IPS DF 19.7 (cell line): ENCODE measurements at regions not wholly inside any gene's neighbourhood (a gene's known extent, or its start where the extent isn't known, plus 50 kb on each side); places are given as distances from the start of the nearest gene placed in this dataset.
"Not testable (repeated sequence)": the region's sequence is repeated elsewhere in the genome, so short reads cannot be mapped to it uniquely, and the experiment has no call there.

Source experiments
- DNase-seq: peaks from one replicate; pipeline ENCODE4 v3.0.0-alpha.2; 2013; ENCODE audit warnings: low read depth, low spot score

GRCh38 chr5:92937396-92937795, 643.6 kb downstream of the NR2F1-AS1 start:
- not testable (repeated sequence) for DNase-seq

DNA sequence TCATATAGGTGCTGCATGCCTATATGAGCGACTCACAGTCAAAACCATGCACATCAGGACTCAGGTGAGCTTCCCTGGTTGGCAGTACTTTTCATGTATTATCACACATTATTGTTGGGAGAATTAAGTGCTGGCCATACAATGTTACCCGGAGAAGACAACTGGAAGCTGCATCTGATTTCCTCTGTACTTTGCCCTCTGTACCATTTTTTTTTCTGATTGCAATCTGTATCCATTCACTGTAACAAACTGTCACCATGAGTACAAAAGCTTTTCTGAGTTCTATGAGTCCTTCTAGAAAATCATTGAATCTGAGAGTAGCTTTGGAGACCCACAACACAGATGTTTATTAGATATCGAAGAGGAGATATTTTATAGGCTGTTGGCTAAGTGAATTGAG, 651.0 kb downstream of the NR2F1-AS1 start:
- DNase-seq, result no peak

- DNase-seq, result no peak
Observed at GRCh38 chr5:92927291-92927778, 653.7 kb downstream of the NR2F1-AS1 start.

- DNase-seq, result no peak
Observed at GRCh38 chr5:92923885-92924284, 657.1 kb downstream of the NR2F1-AS1 start.

DNA sequence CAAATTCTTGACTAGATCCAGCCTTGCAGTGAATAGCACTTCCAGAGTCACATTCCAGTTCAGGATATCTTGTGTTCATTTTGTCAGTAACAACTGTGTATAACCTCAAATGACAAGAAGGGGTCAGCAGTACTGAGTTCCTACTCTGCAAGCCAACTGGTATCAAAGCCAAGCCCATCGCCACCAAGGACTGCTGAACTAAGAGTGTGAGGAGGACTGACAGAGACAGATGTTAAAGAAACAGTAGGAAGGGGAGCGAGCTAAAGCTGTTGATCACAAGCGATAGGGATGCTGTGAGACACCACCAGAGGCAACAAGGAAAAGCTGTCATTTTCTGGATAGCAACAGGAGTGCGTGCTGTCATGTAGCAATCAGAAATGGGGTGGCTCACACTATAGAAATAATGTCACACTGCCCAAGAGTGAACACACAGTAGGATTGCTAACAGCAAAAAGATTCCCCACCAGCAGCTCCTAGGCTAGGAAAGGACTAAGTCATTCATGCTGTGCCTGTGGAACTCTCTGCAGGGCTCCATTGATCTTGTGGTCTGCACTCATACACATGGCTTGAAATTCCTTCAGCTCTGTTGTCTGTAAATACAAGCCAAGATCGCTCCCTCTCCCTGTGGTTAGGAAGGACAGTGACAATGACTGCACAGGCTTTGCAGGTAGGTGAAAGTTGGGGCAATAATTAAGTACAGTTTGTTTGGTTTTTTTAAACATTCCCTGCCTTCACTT, 658.6 kb downstream of the NR2F1-AS1 start:
- DNase-seq, result no peak

GRCh38 chr5:92917044-92917443, 664.0 kb downstream of the NR2F1-AS1 start:
- no peak for DNase-seq

DNA sequence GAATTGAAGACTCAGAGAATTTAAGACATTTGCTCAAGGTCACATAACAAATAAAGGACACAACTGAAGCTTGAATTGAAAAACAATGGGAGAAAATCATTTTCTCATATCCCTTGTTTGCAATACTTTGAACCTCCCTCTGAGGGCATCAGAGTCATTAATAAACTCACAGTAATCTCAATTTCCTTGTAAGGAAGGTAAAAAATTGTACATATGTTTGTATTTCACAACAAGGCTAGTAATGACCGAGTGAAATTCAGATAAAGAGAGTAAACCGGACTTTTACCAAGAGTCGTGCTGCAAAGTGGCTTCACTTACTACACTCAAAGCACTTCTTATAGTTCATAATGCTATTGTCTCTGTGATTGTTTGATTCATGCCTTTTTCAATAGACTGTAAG, 665.0 kb downstream of the NR2F1-AS1 start:
- no peak for DNase-seq

DNA sequence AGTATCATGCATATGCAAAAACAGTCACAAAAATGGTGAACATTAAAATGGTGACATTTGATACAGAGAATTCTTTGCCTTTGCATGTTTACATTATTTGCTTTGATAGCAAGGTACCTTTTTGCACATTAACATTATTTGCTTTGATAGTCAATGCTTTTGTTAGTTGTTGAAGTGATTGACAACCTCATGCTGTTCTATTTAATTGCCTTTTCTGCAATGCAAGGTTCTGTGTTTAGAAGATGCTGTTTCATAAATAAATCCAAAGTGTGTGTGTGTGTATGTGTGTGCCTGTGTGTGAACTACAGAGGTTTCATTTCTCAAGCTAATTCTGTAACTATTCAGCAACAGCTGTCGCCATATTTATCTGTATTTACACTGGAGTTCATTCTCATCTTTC, 668.7 kb downstream of the NR2F1-AS1 start:
- no peak for DNase-seq

DNA sequence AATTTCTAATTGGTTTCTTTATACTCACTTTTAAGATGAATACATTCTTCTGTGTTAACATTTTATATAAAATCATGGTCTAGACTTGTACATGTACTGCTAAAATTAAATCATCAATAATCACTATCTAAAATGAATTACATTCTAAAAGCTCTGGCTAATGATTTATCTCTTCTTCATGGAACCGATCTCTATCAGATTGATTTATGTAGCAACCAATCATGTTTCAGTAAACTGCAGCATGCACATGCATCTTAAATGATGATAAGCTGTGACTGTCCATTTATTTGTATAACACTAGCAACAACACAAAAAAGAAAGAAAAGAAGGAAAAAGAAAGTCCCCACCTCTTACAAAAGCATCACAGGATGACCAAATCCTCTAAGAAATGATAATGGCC, 669.2 kb downstream of the NR2F1-AS1 start:
- no peak for DNase-seq

GRCh38 chr5:92911293-92911692, 669.7 kb downstream of the NR2F1-AS1 start:
- DNase-seq, result no peak

DNA sequence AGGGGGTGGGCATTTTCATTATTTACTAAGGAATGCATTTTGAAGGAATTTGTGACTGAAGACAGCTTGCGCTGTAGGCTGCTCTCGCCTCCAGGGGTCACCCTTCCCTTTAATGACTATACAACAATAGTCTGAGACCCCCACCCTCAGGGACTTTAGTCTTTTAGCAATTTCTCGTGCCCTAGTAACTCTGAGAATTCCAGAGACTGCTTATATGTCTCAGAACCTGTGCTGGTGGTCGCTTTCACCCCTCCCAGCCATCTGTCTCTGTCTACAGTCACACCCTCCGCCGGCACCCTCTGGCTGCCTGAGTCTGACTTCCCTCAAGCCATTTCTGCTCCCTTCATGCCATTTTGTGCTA, 671.4 kb downstream of the NR2F1-AS1 start:
- no peak for DNase-seq

DNA sequence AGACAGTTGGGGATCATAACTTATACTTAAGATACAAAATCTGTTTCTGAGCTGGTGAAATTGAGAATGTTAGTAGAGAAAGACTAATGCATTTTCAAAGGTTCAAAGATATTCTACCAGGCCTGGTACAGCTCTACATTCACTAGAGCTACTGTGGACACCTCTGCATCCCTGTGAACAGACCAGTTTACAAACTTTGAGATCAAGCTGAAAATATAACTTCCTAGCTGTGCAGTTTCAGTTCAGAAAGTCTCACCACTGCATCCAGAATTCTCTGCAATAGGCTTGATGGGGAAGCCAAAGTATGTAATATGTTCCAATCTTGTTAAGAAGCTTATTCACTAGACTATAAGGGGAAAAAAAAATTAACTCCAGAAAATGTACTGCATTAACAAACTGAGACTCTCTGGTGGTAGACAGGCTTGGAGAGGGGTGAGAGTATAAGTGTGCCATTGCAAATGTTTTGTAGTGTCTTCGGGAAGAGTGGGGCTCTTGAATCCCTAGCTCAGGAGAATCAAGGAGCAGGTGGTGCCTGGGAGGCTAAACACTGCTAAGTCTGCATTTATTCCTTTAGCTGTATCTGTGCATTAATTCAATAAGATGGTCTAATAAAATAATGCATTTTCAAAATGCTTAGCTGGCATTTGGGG, 671.9 kb downstream of the NR2F1-AS1 start:
- no peak for DNase-seq

DNA sequence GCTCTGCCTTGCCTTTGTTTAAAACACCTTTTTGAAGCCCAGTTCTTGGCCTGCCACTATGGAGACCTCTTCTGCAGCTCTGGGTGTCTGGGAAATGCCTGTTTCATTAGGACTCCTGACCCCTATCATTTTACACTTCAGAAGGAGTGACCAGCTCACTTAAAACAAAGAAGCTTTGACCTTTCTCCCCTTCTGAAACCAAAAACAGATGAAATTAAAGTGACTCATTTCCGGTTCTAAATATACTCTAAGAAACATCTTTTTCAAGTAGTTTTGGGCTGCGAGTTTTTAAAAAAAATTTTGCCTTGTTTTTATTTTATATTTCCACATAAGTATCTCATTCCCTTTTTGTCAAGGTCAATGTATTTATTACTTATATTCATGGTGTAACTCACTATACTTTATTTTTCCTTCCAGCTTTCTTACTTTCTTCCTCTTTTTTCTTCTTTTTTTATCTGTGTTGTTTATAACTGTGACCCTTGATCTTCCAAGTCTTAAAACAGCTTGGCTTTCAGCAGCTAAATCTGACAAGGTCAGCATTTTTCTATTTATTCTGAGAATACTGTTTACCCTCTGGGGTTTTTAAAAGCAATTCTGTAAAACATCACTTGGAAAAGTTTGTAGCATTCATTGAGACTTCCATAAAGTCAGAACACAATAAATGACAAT, 672.9 kb downstream of the NR2F1-AS1 start:
- no peak for DNase-seq

DNA sequence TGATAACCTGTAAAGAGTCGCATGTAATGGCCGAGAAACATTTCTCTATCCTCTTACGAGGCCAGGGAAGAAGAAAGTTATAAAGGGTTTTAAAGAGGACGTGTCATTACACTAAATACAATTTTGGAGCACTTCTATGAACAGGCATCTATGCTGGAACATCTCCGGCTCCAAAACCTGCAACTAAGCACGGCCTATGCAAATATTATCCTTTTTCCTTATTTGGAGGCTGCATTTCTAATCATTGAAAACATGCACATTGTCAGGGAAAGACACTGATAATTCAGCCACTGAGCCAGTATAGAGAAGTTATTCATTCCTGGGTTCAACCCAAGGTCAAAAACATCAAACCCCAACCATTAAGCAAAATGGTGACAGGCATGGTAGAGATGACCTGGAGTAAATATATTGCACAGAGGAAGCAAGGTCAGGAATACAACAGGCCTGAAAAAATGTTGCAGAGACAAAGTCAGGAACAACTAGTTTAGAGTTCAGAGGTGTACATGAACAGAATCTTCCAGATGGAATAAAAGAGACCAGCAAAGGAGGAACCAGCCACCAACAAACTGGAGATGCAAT, 674.1 kb downstream of the NR2F1-AS1 start:
- DNase-seq, result no peak

- no peak for DNase-seq
Observed at GRCh38 chr5:92904021-92904420, 677.0 kb downstream of the NR2F1-AS1 start.

DNA sequence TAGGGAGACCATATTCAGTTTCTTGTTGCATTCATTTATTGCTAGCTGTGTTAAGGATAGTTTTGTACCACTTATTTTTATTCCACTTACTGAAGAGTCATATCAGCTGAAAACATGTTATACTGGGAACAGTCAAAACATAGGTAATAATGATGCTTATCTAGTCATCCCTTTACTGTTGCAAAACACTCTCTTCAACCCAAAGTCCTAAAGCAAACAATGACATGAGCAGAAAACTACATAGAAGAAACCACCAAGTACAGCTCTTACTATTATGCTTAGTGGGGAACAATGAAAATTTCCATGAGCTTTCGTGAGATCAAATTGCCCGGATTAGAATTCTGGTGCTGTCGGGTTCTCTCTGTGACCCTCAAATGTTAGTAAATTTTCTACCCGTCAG, 681.4 kb downstream of the NR2F1-AS1 start:
- DNase-seq, result no peak

GRCh38 chr5:92896722-92897121, 684.3 kb downstream of the NR2F1-AS1 start:
- DNase-seq, result no peak

DNA sequence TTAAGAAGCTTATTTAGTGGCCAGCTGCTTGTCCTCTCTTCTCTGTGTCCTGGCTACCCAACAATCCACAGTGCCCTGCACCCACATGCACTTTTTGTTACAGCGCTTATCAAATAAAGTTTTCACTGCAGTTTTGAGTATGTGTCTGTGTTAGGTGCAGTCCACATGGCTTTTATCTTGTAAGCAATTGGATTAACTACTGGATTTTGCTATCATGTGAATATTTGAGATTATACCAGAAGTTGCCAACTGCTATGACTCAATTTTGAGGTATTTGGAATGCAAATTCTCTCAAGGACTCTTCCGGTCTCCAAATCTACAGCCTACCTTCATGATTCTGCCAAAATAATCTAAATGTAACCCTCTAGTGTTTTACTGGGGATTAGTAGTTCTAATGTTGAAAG, 690.2 kb downstream of the NR2F1-AS1 start:
- DNase-seq, result no peak

GRCh38 chr5:92889140-92889539, 691.9 kb downstream of the NR2F1-AS1 start:
- DNase-seq, result no peak

DNA sequence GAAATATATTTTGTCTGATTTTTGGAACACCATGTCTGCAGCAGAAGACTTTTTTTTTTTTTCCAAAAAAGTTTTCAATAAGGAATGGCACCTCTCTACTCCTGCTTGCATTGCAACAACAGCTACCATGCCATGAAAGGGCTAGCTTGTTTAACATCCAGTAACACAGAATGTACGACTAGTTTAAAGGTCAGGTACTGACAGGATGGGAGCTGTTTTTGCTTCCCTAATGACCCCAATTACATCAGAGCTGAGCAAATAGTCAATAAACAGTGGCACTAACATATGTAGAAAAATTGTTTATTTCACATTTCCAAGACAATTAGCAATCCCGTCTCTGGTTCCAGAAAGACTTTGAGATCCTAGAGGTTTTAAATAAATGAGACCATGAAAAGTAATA, 693.8 kb downstream of the NR2F1-AS1 start:
- DNase-seq, result no peak

DNA sequence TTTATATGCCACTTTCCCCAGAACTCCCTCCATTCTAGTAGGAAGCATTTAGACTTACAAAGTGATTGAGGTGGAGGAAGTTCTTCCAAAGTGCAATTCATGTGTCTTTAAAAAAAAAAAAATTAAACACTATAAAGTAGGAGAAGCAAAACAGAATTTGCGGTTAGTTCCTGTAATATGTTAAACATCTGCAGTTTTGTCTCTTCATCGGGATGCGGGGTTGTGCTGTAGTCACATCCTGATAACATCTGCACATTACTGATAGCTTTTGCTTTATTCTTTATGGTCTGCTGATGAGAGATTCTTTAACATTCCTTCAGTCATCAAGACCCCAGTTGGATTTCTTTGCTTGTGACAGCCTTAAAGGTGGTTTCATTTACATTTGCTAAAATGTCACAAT, 694.3 kb downstream of the NR2F1-AS1 start:
- no peak for DNase-seq

DNA sequence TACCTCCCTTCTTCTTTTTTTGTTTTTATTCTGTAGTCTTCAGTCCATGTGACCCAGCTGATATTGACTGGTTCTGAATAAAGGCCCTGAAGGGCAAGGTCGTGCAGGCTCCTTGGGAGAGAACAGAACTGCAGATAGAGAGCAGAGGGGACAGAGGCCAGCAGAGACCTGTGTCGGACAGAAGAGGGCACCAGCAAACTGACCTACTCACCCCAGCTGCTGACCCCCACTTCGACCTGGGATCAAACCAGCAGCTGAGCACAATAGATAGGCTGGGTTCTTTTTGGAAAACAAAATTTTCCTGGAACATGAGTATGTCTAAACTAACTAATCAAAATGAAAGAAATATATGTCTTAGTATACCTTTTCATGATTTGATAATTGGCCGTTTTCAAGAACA, 695.1 kb downstream of the NR2F1-AS1 start:
- peak; percentile 17 for DNase-seq
